ENCODE measurements at regions not wholly inside any gene's neighbourhood (a gene's known extent, or its start where the extent isn't known, plus 50 kb on each side); places are given as distances from the start of the nearest gene placed in this dataset.

DNA sequence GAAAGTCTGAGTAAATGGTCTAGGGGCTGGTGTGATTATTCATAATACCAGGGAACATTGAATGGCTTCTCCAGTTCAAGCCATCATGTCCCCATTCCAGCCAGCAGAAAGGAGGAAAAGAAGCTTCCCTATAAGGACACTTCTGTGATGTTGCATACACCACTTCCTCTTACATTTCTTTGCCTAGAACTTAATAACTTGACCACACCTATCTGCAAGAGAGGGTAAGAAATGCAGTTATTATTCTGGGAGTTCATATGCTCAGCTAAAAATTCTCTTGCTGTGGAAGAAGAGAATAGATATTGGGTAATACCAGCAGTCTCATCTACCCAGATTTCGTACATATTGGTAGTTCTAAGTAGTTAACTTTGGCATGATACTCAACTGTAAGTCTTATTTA, 166.1 kb downstream of the SLC28A3 start:
- no peaks in the 10 kb centered on the region for H3K36me3 ChIP-seq (ENCODE audit: insufficient read depth, low read length)
- H3K36me3 Mint-ChIP-seq = no peaks in the 10 kb centered on the region
- ChIA-PET POLR2A (ENCODE audit: partially characterized antibody) (no interaction called here), CTCF (ENCODE audit: partially characterized antibody) (interaction anchor here (1.1 to 4.5 kb wide), 8 partner anchors 19 to 241 kb away, joined by 3 to 41 read pairs (median 5); no protein-coding TSS in a partner anchor)
- H3K27me3 Mint-ChIP-seq = peaks cover 2 to 3% of the 10 kb centered on the region in 2 donors
- no peak for DNase-seq
- H3K4me1 Mint-ChIP-seq = no peaks in the 10 kb centered on the region
- H3K27me3 ChIP-seq (ENCODE audit: insufficient read depth, low read length) = no peaks in the 10 kb centered on the region
- no peak overlapping the region for H3K27ac Mint-ChIP-seq
- no peaks in the 10 kb centered on the region for H3K9me3 ChIP-seq (ENCODE audit: control insufficient read depth in 1 of 2, low read length in 2 of 2)
- H3K4me3 Mint-ChIP-seq = no peak overlapping the region
- no peak overlapping the region for H3K27ac ChIP-seq (ENCODE audit: low read depth, low read length)
- no peaks in the 10 kb centered on the region for H3K9me3 Mint-ChIP-seq
- intact Hi-C loops (cut with micrococcal nuclease) = loop anchor here (5.0 kb wide), 1 partner anchor 252 kb away; the partner anchor contains the start of gene KIF27
- H3K4me1 ChIP-seq (ENCODE audit: insufficient read depth, low read length) = no peaks in the 10 kb centered on the region
- no peak overlapping the region for H3K4me3 ChIP-seq (ENCODE audit: low read length in 2 of 2)

- no peak for DNase-seq
- CTCF ChIA-PET (ENCODE audit: partially characterized antibody) = no interaction called here
- H3K27me3 ChIP-seq (ENCODE audit: insufficient read depth, low read length) = no peaks in the 10 kb centered on the region
- H3K4me3 Mint-ChIP-seq = no peak overlapping the region
- no peak overlapping the region for H3K4me3 ChIP-seq (ENCODE audit: low read length in 2 of 2)
- H3K9me3 Mint-ChIP-seq = no peaks in the 10 kb centered on the region
- no peaks in the 10 kb centered on the region for H3K36me3 ChIP-seq (ENCODE audit: insufficient read depth, low read length)
- POLR2A ChIA-PET (ENCODE audit: partially characterized antibody) = no interaction called here
- H3K27ac Mint-ChIP-seq = no peak overlapping the region
- H3K9me3 ChIP-seq (ENCODE audit: control insufficient read depth in 1 of 2, low read length in 2 of 2) = no peaks in the 10 kb centered on the region
- H3K27ac ChIP-seq (ENCODE audit: low read depth, low read length) = no peak overlapping the region
- intact Hi-C loops (cut with micrococcal nuclease) = no loop called here
- H3K27me3 Mint-ChIP-seq = peaks cover 2 to 8% of the 10 kb centered on the region in 2 donors
- H3K4me1 ChIP-seq (ENCODE audit: insufficient read depth, low read length) = no peaks in the 10 kb centered on the region
- H3K4me1 Mint-ChIP-seq = no peaks in the 10 kb centered on the region
- no peaks in the 10 kb centered on the region for H3K36me3 Mint-ChIP-seq
Observed at GRCh38 chr9:84177407-84177806, 163.2 kb downstream of the SLC28A3 start.

DNA sequence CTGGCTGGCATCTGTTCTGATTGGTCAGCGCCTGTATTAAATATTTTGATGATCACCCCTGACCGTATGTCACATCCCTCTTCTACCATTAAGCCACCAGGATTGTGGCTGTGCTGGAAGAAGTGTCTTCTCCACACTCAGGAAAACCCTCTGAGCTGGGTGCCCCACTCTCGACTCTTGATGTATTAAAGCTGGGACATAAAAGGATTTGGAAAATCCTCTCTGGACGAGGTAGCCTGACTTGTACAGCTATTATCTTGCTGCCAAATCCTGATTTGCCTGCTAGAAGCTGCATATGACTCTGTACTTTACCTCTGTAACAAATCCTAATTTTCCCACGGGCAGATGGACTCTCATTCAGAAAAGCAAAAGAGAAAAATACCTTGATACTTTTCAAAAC, 161.0 kb downstream of the SLC28A3 start:
- no peak for DNase-seq
- intact Hi-C loops (cut with micrococcal nuclease) = no loop called here
- ChIA-PET POLR2A (ENCODE audit: partially characterized antibody) (interaction anchor here (0.6 kb wide), 1 partner anchor 199 kb away, joined by 3 read pairs; the partner anchor contains the start of genes HNRNPK and RMI1), CTCF (ENCODE audit: partially characterized antibody) (no interaction called here)
- H3K27me3 ChIP-seq (ENCODE audit: insufficient read depth, low read length) = no peaks in the 10 kb centered on the region
- Mint-ChIP-seq H3K4me3 (no peak overlapping the region), H3K9me3 (peaks cover 0 to 2% (median 0%) of the 10 kb centered on the region in 8 donors), H3K27ac (no peak overlapping the region), H3K27me3 (peaks cover 2 to 5% of the 10 kb centered on the region in 2 donors), H3K36me3 (no peaks in the 10 kb centered on the region), H3K4me1 (no peaks in the 10 kb centered on the region)
- H3K27ac ChIP-seq (ENCODE audit: low read depth, low read length) = no peak overlapping the region
- H3K9me3 ChIP-seq (ENCODE audit: control insufficient read depth in 1 of 2, low read length in 2 of 2) = no peaks in the 10 kb centered on the region
- no peaks in the 10 kb centered on the region for H3K36me3 ChIP-seq (ENCODE audit: insufficient read depth, low read length)
- no peaks in the 10 kb centered on the region for H3K4me1 ChIP-seq (ENCODE audit: insufficient read depth, low read length)
- no peak overlapping the region for H3K4me3 ChIP-seq (ENCODE audit: low read length in 2 of 2)

- no peak for DNase-seq
- Histone ChIP-seq H3K9me3 (ENCODE audit: control insufficient read depth in 1 of 2, low read length in 2 of 2) (no peaks in the 10 kb centered on the region), H3K4me3 (ENCODE audit: low read length in 2 of 2) (no peak overlapping the region), H3K27me3 (ENCODE audit: insufficient read depth, low read length) (no peaks in the 10 kb centered on the region), H3K36me3 (ENCODE audit: insufficient read depth, low read length) (no peaks in the 10 kb centered on the region), H3K4me1 (ENCODE audit: insufficient read depth, low read length) (no peaks in the 10 kb centered on the region), H3K27ac (ENCODE audit: low read depth, low read length) (no peak overlapping the region)
- CTCF ChIA-PET (ENCODE audit: partially characterized antibody) = interaction anchor here (2.3 kb wide), 1 partner anchor 14 kb away, joined by 6 read pairs; no protein-coding TSS in a partner anchor
- intact Hi-C loops (cut with micrococcal nuclease) = no loop called here
- no peak overlapping the region for H3K4me3 Mint-ChIP-seq
- H3K9me3 Mint-ChIP-seq = peaks cover 0 to 3% (median 0%) of the 10 kb centered on the region in 8 donors
- no peaks in the 10 kb centered on the region for H3K36me3 Mint-ChIP-seq
- no peak overlapping the region for H3K27ac Mint-ChIP-seq
- no peaks in the 10 kb centered on the region for H3K4me1 Mint-ChIP-seq
- H3K27me3 Mint-ChIP-seq = peaks cover 7 to 10% of the 10 kb centered on the region in 2 donors
- POLR2A ChIA-PET (ENCODE audit: partially characterized antibody) = no interaction called here
Observed at GRCh38 chr9:84187090-84187489, 153.5 kb downstream of the SLC28A3 start.

DNA sequence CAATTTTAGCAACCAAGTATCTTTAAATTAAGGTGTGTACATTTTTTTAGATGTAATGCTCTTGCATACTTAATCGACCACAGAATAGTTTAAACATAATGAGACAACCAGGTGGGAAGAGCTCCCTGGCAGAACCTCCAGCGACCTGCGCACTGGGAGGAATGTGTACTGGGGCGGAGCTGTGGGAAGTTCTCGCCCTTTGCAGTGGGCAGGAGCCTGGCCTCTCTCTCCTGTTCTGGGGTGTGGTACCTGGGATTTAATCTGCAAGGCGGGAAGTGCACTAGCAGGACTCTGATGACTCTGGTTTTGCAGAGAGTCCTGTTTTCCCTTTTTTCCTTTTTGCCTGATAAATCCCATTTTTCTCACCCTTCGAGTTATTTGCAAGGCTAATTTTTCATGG, 150.7 kb downstream of the SLC28A3 start:
- Histone ChIP-seq H3K9me3 (ENCODE audit: control insufficient read depth in 1 of 2, low read length in 2 of 2) (no peaks in the 10 kb centered on the region), H3K27me3 (ENCODE audit: insufficient read depth, low read length) (no peaks in the 10 kb centered on the region), H3K4me1 (ENCODE audit: insufficient read depth, low read length) (no peaks in the 10 kb centered on the region), H3K4me3 (ENCODE audit: low read length in 2 of 2) (no peak overlapping the region), H3K36me3 (ENCODE audit: insufficient read depth, low read length) (no peaks in the 10 kb centered on the region), H3K27ac (ENCODE audit: low read depth, low read length) (no peak overlapping the region)
- POLR2A ChIA-PET (ENCODE audit: partially characterized antibody) = interaction anchor here (0.5 kb wide), 1 partner anchor 42 kb away, joined by 3 read pairs; no protein-coding TSS in a partner anchor
- DNase-seq = no peak
- CTCF ChIA-PET (ENCODE audit: partially characterized antibody) = no interaction called here
- Mint-ChIP-seq H3K4me1 (no peaks in the 10 kb centered on the region), H3K27me3 (peaks cover 14 to 15% of the 10 kb centered on the region in 2 donors), H3K9me3 (peaks cover 0 to 4% (median 1%) of the 10 kb centered on the region in 8 donors), H3K36me3 (no peaks in the 10 kb centered on the region), H3K27ac (no peak overlapping the region), H3K4me3 (no peak overlapping the region)
- intact Hi-C loops (cut with micrococcal nuclease) = no loop called here

GRCh38 chr9:84190411-84190810, 150.1 kb downstream of the SLC28A3 start:
- Histone ChIP-seq H3K27ac (ENCODE audit: low read depth, low read length) (no peak overlapping the region), H3K27me3 (ENCODE audit: insufficient read depth, low read length) (no peaks in the 10 kb centered on the region), H3K4me3 (ENCODE audit: low read length in 2 of 2) (no peak overlapping the region), H3K36me3 (ENCODE audit: insufficient read depth, low read length) (no peaks in the 10 kb centered on the region), H3K9me3 (ENCODE audit: control insufficient read depth in 1 of 2, low read length in 2 of 2) (no peaks in the 10 kb centered on the region), H3K4me1 (ENCODE audit: insufficient read depth, low read length) (no peaks in the 10 kb centered on the region)
- Mint-ChIP-seq H3K27me3 (peaks cover 15% of the 10 kb centered on the region in 2 donors), H3K27ac (no peak overlapping the region), H3K36me3 (no peaks in the 10 kb centered on the region), H3K4me1 (no peaks in the 10 kb centered on the region), H3K4me3 (no peak overlapping the region), H3K9me3 (peaks cover 0 to 6% (median 1%) of the 10 kb centered on the region in 8 donors)
- CTCF ChIA-PET (ENCODE audit: partially characterized antibody) = no interaction called here
- POLR2A ChIA-PET (ENCODE audit: partially characterized antibody) = interaction anchor here (0.5 kb wide), 1 partner anchor 41 kb away, joined by 3 read pairs; no protein-coding TSS in a partner anchor
- intact Hi-C loops (cut with micrococcal nuclease) = no loop called here
- DNase-seq = no peak

DNA sequence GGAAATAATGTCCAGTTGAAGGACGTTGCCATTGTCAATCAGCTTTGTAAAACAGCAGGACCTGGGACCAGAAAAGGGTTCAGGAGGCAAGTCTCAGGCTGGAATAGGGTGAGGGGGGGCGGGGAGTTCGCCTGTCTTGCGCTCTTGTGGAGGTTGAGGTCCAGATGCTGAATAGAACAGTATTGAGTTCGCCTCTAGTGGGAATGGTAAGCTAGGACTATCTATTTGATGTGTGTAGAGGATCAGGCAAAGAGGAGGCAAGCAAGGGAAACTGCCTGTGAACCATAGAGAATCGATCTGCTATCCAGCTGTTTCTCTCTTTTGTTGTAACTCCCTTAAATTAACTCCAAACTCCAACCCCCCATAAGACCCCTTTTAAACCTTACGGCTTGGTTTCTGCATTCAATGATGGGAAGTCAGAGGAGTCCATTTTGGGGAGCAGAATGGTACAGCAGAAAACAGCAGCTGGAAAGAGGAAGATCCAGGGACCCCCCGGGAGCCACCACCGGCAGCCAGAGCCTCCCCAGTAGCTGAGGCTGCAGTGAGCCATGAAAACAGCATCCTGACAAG, 133.7 kb downstream of the SLC28A3 start:
- no peaks in the 10 kb centered on the region for H3K27me3 ChIP-seq (ENCODE audit: insufficient read depth, low read length)
- H3K27me3 Mint-ChIP-seq = peaks cover 4 to 7% of the 10 kb centered on the region in 2 donors
- no peaks in the 10 kb centered on the region for H3K36me3 Mint-ChIP-seq
- H3K9me3 ChIP-seq (ENCODE audit: control insufficient read depth in 1 of 2, low read length in 2 of 2) = no peaks in the 10 kb centered on the region
- no peak overlapping the region for H3K4me3 Mint-ChIP-seq
- ChIA-PET CTCF (ENCODE audit: partially characterized antibody) (no interaction called here), POLR2A (ENCODE audit: partially characterized antibody) (no interaction called here)
- H3K36me3 ChIP-seq (ENCODE audit: insufficient read depth, low read length) = no peaks in the 10 kb centered on the region
- no peak overlapping the region for H3K27ac Mint-ChIP-seq
- no peak overlapping the region for H3K27ac ChIP-seq (ENCODE audit: low read depth, low read length)
- H3K4me1 Mint-ChIP-seq = peaks cover 0 to 2% (median under 1%) of the 10 kb centered on the region in 4 donors
- no peaks in the 10 kb centered on the region for H3K9me3 Mint-ChIP-seq
- no peak overlapping the region for H3K4me3 ChIP-seq (ENCODE audit: low read length in 2 of 2)
- DNase-seq = no peak
- intact Hi-C loops (cut with micrococcal nuclease) = no loop called here
- no peaks in the 10 kb centered on the region for H3K4me1 ChIP-seq (ENCODE audit: insufficient read depth, low read length)
